CD4-positive, alpha-beta T cell treated with Interleukin-17A for 1 hour (primary cell): ENCODE measurements at regions not wholly inside any gene's neighbourhood (a gene's known extent, or its start where the extent isn't known, plus 50 kb on each side); places are given as distances from the start of the nearest gene placed in this dataset.

Source experiments
- DNase-seq: peaks from one replicate; pipeline ENCODE4 v3.0.0-alpha.2; 2020

GRCh38 chrX:42616981-42617380 is 161.0 kb downstream of the PPP1R2C start:
- no peak for DNase-seq

GRCh38 chrX:42615161-42615563 is 162.8 kb downstream of the PPP1R2C start:
- DNase-seq = peak; percentile 3

- no peak for DNase-seq
Observed at GRCh38 chrX:42606591-42606990, 171.4 kb downstream of the PPP1R2C start.

- no peak for DNase-seq
Observed at GRCh38 chrX:42604302-42604701, 173.7 kb downstream of the PPP1R2C start.

DNA sequence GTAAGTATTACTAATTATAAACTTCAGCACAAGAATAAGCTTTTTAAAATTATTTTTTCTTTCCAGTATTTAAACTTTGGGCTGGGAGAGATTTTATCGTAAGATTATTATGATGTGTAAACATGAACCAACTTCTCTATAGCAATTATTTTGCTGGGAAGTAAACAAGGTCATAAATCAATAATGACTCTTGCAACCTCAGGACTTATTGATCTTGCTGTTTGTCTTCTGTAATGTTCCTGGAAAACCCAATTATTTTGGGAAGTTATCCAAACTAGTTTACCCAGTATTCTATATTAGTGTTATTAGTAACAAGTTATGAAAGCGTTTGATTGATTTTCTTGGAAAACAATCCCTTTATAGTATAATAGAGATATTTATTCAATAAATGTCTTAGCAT is 174.9 kb downstream of the PPP1R2C start:
- no peak for DNase-seq

DNA sequence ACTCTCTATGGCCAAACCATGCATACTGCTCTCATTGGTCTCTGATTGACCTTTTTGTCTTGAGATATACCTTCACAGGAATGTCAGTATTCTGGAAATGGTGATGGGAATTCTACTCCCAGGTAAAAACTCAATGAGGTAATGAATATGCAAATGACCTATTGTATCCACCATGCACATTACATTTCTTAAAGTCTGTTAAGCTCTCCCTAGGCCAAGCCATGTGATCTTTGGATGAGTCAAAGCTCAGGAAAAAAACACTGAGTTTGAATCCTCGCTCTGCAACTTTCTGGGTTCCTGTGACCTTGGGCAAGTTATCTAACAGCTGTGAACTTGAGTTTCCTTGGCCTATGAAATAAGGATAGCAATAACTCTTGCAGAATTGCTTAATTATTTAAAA is 175.4 kb downstream of the PPP1R2C start:
- DNase-seq = no peak

DNA sequence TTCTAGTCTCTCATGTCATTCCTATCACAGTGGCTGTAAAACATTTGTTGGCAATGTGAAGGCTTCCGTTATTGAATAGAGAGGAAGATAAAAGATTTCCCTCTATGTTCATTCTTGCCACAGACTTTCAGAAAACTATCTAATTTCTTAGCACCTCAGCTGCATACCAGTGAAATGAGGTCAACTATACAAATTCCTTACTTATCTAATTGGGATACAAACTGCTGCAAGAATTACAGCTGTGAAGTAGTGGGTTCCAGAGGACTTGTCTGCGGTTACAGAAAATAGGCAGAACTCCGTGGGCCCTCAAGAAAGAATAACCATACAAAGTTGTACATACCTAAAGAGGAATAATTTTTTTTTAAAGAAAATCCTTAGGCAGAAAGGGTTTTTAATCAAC is 175.8 kb downstream of the PPP1R2C start:
- DNase-seq = no peak

GRCh38 chrX:42597481-42597880 is 180.5 kb downstream of the PPP1R2C start:
- no peak for DNase-seq

GRCh38 chrX:42585842-42586621 is 191.9 kb downstream of the PPP1R2C start:
- DNase-seq = peak; percentile 12

- no peak for DNase-seq
Observed at GRCh38 chrX:42577936-42578470, 200.0 kb downstream of the PPP1R2C start.

GRCh38 chrX:42567268-42567667 is 210.7 kb downstream of the PPP1R2C start:
- no peak for DNase-seq

DNA sequence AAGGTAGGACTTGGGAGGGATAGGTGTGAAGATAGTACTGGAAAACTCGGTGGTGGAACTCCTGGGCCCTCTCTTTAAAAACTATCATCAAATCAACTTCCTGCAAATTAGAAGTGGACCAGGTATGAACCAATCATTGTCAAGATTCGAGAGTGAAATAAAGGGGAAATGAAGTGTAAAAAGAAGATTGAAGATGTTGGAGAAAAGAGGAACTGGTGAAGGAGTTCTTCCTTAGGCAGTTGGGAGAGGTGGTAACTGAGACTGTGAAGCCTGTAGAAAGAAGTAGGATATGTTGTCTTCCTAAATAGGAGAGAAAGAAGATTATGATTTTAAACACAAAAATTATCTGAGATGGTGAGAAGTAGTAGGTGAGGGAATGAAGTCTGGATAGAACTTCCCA is 212.2 kb downstream of the PPP1R2C start:
- DNase-seq = no peak

DNA sequence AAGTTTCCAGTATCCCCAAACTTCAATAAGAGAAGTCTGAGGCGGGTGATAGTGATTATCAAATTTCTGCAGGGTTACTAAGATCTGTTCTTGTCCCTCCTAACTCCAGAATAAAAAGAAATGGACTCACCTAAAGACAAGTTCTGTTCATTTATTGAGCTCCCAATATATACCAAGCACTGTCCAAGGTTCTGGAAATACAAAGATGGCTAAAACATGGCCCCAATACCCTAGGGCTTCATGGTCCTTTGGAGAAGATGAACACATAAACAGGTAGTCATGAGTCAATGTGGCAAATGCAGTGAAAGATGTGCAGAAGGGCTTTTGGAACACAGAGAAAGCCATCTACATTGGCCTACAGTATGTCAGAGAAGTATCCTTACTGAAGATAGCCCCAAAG is 231.2 kb downstream of the PPP1R2C start:
- DNase-seq = no peak

DNA sequence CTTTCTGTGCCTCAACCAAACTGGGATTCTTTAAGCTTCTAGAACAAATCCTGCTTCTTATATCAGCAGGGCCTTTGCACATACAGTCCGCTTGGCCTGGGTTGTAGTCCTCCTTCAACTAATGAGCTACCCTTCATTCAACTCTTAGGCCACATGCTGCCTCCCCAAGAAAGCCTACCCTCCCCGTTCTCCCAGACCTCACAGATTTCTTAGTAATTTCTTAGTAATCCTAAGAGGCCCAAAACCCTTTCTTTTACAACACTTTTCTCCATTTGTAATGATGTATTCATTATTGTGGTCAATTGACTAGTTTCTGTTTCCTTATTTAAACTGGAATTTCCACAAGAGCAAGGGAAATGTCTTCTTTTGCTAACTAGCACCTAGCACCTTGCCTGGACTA is 233.1 kb downstream of the PPP1R2C start:
- DNase-seq = no peak

- DNase-seq = no peak
Observed at GRCh38 chrX:42541554-42541953, 236.4 kb downstream of the PPP1R2C start.

GRCh38 chrX:42540146-42540545 is 237.8 kb downstream of the PPP1R2C start:
- DNase-seq = no peak

DNA sequence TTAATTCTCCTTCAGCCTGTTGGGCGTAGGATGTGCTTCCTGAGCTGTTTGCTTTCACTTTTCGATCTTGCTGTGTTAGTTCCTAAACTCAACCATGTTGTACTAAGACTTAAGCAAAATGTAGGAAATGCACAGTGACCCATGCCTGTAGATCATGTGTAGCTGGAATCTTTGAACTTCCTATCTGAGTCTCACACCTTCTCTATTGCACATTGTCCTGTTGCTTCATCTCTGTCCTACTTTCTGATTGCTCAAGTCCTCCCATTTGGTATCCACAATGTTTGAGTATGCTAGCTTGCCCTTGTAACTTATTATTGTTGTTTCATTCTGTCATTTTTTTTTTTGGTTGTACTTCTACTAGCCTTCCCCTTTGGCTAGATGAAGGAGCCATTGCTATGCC is 239.6 kb downstream of the PPP1R2C start:
- no peak for DNase-seq

DNA sequence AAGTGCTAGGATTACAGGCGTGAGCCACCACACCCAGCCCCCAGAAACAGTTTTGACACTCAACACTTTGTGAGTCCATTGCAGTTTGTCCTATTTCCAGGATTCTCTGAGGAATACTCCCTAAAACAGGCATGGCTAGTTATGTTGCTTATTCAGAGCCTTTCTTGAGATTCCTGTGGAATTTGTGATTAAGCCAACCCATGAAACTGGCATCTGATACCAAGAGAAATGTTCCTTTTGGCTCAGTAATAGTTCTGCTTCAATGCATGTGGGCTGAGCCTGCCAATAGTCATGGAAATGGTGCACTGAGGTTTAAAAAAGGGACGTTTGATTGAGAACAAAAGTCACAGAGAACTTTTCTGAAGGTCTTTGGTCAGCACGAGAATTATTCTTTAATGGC is 241.7 kb downstream of the PPP1R2C start:
- DNase-seq = no peak

DNA sequence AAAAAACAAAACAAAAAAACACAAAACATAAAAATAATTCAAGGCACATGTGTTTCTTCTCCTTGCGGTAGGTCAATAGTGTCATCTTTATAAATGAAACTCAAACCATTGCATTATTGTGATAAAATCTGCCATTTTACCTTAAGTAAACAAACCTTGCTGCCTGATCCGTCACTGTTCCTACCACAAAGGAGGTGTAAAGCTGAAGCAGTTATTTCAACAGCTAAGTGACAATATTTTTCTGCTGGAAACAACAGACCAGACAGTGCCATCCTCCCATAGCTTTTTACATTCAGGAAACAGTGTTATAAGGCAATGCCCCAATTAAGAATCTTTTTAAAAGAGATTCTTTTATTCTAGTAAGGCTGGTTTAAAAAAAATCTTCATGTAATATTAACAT is 242.7 kb downstream of the PPP1R2C start:
- no peak for DNase-seq

DNA sequence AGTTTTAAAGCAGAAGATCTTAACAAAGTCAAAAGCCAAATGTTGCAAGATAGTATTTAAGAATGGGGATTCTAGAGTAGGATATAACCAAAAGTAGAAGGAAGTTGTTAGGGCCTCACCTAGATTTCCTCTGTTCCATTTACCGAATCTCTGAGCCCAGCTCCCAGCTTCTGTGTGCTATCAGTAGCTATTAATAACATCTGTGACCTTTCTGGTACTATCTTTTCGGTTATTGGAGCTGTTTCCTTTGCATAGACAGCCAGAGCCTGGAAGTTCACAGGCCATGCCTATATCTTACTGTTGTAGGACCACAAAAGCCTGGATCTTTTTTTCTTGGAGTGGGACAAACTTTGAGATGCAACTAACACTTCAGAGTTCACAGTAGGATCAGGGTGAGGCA is 244.2 kb downstream of the PPP1R2C start:
- DNase-seq = no peak

GRCh38 chrX:42531441-42531840 is 246.5 kb downstream of the PPP1R2C start:
- peak; percentile 63 for DNase-seq

GRCh38 chrX:42530027-42530426 is 247.9 kb downstream of the PPP1R2C start:
- no peak for DNase-seq

DNA sequence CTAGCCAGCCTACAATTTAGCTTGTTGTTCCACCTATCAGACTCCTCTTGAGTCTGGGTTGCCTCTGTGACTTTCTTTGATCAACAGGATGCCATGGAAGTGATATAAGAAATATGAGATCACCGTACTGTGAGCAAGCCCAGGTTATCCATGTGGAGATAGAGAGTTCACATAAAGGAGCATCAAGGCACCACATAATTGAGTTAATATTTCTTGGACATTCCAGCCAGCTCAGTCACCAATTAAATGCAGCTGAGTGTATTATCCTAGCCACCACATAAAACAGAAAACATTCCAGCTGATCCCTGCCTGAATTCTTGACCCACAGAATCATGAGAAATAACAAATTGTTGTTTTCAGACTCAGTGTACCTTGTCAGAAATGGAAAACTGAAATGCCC is 253.6 kb downstream of the PPP1R2C start:
- DNase-seq = no peak

- no peak for DNase-seq
Observed at GRCh38 chrX:42519666-42520231, 258.2 kb downstream of the PPP1R2C start.

GRCh38 chrX:42515939-42516338 is 262.0 kb downstream of the PPP1R2C start:
- no peak for DNase-seq
